Heart left ventricle (tissue), 13 donors: ENCODE measurements at regions not wholly inside any gene's neighbourhood (a gene's known extent, or its start where the extent isn't known, plus 50 kb on each side); places are given as distances from the start of the nearest gene placed in this dataset.

Experiments
- POLR2A ChIP-seq, 2 donors: fragments of 450-650 bp; IDR thresholded peaks; one replicate each; pipeline ENCODE4 v1.6.1; 2017; ENCODE audit warnings: antibody characterized with exemption in 2 of 2, mild to moderate bottlenecking in 2 of 2, moderate library complexity in 2 of 2
- TF ChIP-seq, protein P1 (sequence below), 12 donors: fragments of 200-600 bp; sonication (generic) in 4 of 12; IDR thresholded peaks; one replicate each; pipeline versions ENCODE4 v1.5.0 to v1.8.0; 2018 to 2022; ENCODE audit warnings: antibody characterized with exemption in 12 of 12, mild to moderate bottlenecking in 5 of 12
- donor health status: ischemic (EF 13 %, LVEDD 7.1; RV severe dilation, severe dysfunction).
- donor health status: DM: no; HTN: yes; CAD: no.
- donor health status: DM: no; HTN: no; CAD: no.
- donor health status: ischemic (EF 25% LVEDD 6.9; RV normal size, moderate dysfunction).
- donor health status: ischemic (EF 25% LVEDD 5.7; RV mildly dilated, moderate dysfunction).
- donor health status: ischemic (EF 35%, LVEDD 5.7; RV mildly dilated, moderate dysfunction).
- donor health status: nonischemic (EF 11% LVEDD 7.7; RV severe dilation, severe dysfunction).
- donor health status: DM: yes; HTN: yes; CAD: no.
- donor health status: PGD.
- donor health status: ischemic (EF 29% LVEDD 5.4; RV normal size, mild dysfunction).
- donor health status: nonischemic (EF 23%, LVEDD 6.1; RV moderate dilation, normal function).

DNA sequence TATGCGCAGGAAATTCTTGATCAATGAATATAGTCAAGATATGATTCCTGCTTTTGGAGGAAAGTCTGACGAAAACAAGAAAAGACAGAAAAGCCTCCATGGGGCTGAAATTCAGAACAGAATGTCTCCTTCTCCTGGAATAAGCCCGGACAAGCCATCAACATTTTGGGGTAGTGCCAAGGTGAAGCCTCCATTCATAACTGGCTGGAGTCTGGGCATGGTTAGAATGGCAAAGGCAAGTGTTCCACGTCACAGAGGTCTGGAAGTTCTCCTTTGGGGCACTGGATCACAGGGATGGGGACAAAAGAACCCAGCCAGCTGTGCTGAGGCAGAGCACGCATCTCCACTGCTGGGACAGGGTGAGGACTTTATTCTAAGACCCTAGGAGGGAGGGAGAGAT, 505.7 kb downstream of the CMPK2 start:
- TF ChIP-seq, protein P1, sequence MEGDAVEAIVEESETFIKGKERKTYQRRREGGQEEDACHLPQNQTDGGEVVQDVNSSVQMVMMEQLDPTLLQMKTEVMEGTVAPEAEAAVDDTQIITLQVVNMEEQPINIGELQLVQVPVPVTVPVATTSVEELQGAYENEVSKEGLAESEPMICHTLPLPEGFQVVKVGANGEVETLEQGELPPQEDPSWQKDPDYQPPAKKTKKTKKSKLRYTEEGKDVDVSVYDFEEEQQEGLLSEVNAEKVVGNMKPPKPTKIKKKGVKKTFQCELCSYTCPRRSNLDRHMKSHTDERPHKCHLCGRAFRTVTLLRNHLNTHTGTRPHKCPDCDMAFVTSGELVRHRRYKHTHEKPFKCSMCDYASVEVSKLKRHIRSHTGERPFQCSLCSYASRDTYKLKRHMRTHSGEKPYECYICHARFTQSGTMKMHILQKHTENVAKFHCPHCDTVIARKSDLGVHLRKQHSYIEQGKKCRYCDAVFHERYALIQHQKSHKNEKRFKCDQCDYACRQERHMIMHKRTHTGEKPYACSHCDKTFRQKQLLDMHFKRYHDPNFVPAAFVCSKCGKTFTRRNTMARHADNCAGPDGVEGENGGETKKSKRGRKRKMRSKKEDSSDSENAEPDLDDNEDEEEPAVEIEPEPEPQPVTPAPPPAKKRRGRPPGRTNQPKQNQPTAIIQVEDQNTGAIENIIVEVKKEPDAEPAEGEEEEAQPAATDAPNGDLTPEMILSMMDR (IDR thresholded peaks at IDR 0.05), result no peak
- no peak for TF ChIP-seq POLR2A (IDR thresholded peaks at IDR 0.05)
